ENCODE measurements at regions not wholly inside any gene's neighbourhood (a gene's known extent, or its start where the extent isn't known, plus 50 kb on each side); places are given as distances from the start of the nearest gene placed in this dataset.

DNA sequence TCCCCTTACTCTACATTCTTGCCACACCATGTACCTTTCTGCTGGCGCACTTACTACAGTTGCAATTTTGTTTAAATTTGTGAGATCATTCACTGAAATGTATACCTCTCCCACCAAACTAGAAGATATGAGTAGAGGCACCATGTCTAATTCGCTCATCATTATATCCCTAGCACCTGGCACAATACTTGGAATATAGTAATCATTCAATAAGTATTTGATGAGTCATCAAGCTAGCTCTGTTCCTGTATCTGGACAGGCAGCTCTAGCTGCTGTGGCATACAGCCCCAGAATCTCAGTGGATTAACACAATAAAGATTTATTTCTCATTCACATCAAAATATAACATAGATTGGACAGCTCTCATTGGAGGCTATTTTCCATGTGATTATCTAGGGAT, 245.9 kb downstream of the IDS start:
- TF ChIP-seq ZFX (IDR thresholded peaks at IDR 0.05; ENCODE audit: borderline replicate concordance) (no peak), CTCF (IDR thresholded peaks at IDR 0.05) (no peak)
- no peak overlapping the region for H3K27ac ChIP-seq

GRCh38 chrX:149255860-149256259, 249.2 kb downstream of the IDS start:
- H3K27ac ChIP-seq = no peak overlapping the region
- no peak for TF ChIP-seq ZFX (IDR thresholded peaks at IDR 0.05; ENCODE audit: borderline replicate concordance)
- TF ChIP-seq CTCF (IDR thresholded peaks at IDR 0.05) = no peak

GRCh38 chrX:149248073-149248625, 257.0 kb downstream of the IDS start:
- TF ChIP-seq CTCF (IDR thresholded peaks at IDR 0.05) (no peak), ZFX (IDR thresholded peaks at IDR 0.05; ENCODE audit: borderline replicate concordance) (no peak)
- no peak overlapping the region for H3K27ac ChIP-seq

- H3K27ac ChIP-seq = no peak overlapping the region
- no peak for TF ChIP-seq CTCF (IDR thresholded peaks at IDR 0.05)
These were observed 274.4 kb downstream of the IDS start for GRCh38 chrX:149230689-149231088.

DNA sequence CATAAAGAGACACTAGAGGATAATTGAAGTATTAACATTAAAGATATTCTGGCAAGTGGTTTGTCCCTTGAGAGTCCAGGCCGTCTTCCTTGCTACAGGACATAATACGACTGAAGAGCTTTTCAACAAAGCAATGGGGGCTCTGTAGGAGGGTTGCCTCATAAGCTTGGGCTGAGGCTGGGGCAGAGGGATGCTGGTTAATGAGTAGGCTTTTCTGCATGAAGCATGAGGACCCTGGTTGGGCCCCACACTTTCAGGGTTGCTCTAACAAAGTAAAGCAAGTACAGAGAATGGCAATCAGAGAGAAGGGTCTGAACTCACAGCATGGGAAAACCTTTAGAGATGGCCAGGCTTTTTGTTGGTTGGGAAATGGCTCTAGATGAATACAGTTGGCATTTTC, 281.3 kb downstream of the IDS start:
- TF ChIP-seq ZFX (IDR thresholded peaks at IDR 0.05; ENCODE audit: borderline replicate concordance) = no peak
- H3K27ac ChIP-seq = no peak overlapping the region

DNA sequence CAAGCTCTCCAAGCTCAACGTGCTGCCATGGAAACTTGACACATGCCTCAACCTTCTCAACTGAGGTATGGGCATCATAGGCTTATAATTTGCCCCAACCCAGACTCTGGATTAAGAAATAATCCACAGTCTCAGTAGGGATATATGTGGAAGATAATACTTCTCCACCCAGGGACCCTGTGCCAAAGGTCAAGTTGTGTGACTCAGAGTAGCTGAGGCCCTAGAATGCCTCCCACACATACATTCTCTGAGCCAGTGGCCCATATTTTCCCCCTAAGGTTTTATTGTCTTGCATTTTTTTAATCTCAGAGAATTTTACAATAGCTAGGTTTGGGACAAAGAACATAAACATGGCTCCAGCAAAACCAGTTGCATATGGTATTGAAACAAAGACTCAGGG, 283.1 kb downstream of the IDS start:
- no peak overlapping the region for H3K27ac ChIP-seq
- TF ChIP-seq ZFX (IDR thresholded peaks at IDR 0.05; ENCODE audit: borderline replicate concordance) (no peak), CTCF (IDR thresholded peaks at IDR 0.05) (no peak)

DNA sequence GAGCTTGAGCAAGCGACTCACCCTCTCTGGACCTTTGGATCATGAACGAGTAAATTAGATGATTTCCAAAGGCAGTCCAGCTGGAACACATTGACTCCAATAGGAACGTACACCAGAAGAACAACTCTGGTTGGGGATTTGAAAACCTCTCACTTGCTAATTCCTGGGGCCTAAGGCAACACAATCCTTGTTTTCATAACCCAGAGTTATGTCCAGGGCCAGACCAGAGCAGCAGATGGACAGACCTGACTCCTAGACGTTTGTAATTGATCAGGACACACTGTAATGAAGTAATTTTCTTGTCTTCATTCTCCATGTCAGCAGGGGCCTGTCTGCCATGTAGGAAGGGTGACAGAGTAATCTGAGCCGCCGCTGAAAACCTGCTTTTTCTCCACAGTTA, 283.9 kb downstream of the IDS start:
- TF ChIP-seq CTCF (IDR thresholded peaks at IDR 0.05) (no peak), ZFX (IDR thresholded peaks at IDR 0.05; ENCODE audit: borderline replicate concordance) (no peak)
- no peak overlapping the region for H3K27ac ChIP-seq

DNA sequence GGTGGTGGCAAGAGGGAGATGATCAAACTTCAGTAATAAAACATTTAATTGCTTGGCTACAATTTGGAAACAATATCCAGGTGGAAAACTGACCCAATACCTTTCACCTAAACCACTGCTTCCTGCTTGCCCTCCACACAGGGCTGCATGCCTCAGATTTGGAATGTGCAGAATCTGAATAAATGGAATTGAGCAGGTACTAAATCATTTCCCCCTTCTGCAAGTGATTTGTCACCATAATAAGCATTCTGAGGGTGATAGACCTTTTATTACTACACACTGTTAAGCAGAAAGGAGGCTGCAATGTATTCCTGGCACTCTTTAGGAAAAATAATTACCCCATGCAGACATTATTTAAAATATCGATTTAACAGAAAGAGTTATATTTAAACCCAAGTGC, 291.8 kb downstream of the IDS start:
- no peak for TF ChIP-seq CTCF (IDR thresholded peaks at IDR 0.05)
- no peak for TF ChIP-seq ZFX (IDR thresholded peaks at IDR 0.05; ENCODE audit: borderline replicate concordance)

More for the DNA sequence above, 291.8 kb downstream of the IDS start:
- H3K27ac ChIP-seq = no peak overlapping the region

All from 22Rv1 (cell line).